Activated CD8-positive, alpha-beta memory T cell treated with anti-CD3 and anti-CD28 coated beads for 24 hours (primary cell): ENCODE measurements at regions not wholly inside any gene's neighbourhood (a gene's known extent, or its start where the extent isn't known, plus 50 kb on each side); places are given as distances from the start of the nearest gene placed in this dataset.

Experiments used
- DNase-seq: peaks from one replicate; pipeline ENCODE4 v3.0.0-alpha.2; 2020

GRCh38 chr15:70547846-70548487 lies 215.4 kb downstream of the UACA start:
- DNase-seq = no peak

DNA sequence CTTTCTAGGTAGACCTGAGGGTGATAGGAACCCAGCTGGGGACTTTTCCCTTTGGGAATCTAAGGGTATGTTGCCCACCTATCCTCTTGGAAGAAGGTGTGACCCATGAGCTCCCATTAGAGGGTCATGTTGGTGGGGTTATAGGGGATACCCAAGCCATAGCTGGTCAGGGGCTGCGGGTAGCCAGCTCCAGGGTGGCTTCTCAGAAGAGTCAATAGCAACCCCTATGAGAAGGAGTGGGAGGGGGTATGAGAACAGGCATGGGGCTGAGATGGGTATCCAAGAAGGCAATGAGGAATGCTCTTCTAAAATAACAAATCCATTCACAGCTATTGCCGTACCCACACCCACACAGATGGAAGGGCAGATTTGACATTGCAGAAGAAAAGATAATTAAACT lies 217.8 kb downstream of the UACA start:
- peak; percentile 58 for DNase-seq

DNA sequence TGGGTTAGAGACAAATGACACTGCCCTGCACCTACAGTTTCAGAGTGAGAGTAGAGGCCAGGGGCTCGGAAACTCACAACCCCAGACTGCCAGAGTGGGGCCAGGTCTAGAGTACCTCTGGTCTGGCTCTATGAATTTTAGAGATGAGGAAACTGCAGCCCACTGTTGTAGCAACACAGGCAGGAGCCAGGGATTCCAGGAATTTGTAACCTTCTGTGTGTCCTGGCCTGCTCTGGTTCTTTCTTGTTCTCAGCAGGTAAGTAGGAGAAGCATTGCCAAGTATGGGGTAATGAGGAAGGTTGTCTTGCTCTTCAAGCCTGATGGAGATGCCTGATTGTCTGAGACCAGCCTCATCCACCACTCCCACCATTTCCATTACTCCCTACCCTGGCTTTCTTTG lies 221.8 kb downstream of the UACA start:
- DNase-seq = peak; percentile 32

GRCh38 chr15:70539912-70540530 lies 223.3 kb downstream of the UACA start:
- peak; percentile 50 for DNase-seq

DNA sequence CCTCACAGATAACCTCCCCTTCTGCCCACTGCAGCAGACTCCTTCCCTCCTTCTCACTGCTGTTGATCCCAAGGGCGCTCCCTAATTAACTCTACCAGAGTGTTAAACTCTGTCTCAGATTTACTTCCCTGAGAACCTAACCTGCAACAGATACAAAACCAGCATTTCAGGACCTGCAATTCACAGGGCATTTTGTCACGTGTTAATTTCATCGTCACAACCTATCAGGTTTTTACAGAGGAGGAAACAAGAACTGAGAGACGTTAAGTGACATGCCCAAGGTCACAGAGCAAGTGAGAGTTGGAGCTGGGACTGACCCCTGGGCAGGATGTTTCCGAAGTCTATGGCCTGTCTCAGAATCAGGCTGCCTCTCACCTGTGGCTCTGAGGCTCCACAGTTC lies 223.9 kb downstream of the UACA start:
- peak; percentile 30 for DNase-seq

DNA sequence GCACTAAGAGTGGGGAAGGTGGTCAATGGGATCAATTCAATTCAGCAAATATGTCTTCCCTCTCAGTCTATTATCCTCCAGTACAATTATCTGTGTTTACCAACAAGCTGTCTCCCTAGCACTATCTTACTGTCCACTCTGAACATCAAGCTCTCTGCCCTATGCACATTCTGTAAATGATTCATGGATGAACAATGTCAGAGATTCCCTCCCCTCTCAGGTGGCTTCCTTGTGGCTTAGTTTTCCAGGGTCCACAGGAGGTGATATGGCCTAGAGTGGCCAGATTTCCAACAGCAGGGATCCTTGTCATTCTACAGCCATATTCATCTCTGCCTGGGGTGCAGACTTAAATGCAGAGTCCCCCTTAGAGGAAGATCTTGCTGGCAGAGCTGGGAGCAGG lies 225.1 kb downstream of the UACA start:
- DNase-seq = no peak

DNA sequence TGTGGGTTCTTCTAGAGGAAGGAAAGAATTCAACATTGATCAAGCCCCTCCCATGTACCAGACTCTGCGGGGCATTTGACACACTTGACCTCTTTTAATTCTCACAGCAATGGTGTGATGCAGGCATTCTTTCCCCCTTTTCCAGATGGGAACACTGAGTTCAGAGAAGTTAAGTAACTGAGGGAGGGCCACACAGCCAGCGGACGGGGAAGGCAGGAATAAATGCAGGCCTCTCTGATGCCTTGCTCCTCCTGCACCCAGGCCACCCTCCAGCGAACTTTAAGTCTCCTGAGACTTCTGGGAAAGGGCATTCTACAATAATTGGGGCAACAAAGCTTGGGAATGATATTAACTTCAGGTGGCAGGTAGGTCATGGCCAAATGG lies 227.4 kb downstream of the UACA start:
- DNase-seq = no peak

GRCh38 chr15:70535071-70535954 lies 228.0 kb downstream of the UACA start:
- DNase-seq = peak; percentile 75

- peak; percentile 45 for DNase-seq
Observed at GRCh38 chr15:70533931-70534742, 229.2 kb downstream of the UACA start.

DNA sequence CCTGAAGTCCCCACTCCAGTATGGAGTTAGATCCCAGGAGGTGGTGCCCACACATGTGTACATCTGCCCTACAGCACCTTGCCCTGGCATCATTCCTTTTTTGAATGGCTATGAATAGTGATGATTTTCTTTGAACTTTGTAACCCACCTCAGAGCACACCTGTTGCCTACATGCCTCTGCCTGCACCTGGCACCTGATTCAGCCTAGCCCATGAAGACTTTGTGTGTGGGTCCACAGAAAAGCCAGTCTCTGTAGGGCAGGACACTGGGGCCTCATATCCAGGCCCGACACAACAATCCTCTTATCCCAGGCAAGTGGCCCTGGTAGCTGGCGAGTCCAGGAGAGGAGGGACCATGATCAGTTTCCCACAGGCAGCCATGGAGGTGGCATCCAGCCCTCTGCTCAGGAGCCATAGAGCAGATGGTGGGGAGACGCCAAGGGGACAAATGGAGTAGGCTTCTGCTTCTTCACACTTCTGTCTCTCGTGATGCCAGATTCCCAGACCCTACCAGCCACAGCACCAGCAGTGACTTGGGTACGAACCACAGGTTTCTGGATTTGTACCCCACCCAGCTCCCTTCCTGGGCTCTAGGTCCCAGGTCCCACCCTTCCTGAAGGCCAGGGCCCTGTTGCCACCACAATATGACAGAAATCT lies 230.7 kb downstream of the UACA start:
- peak; percentile 55 for DNase-seq

GRCh38 chr15:70531576-70531975 lies 231.8 kb downstream of the UACA start:
- peak; percentile 54 for DNase-seq

DNA sequence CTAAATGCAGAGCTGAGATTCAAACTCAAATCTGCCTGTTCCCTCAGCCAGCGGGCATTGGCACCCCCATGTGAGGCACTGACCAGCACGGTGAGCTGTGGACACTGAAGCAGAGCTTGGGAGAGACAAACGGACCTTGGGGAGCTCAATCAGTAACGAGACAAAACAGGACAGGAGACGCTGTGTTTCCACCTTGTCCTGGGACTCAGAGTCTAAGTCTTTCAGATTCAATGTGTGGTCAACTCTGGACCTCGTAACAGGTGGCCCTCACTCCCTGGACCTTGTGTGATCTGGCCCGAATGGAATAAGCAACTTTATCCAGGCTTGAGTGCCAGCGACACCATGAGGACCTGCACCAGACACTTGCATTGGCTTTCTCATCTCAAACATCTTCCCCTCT lies 232.5 kb downstream of the UACA start:
- DNase-seq = peak; percentile 54

GRCh38 chr15:70530503-70530902 lies 232.9 kb downstream of the UACA start:
- no peak for DNase-seq

DNA sequence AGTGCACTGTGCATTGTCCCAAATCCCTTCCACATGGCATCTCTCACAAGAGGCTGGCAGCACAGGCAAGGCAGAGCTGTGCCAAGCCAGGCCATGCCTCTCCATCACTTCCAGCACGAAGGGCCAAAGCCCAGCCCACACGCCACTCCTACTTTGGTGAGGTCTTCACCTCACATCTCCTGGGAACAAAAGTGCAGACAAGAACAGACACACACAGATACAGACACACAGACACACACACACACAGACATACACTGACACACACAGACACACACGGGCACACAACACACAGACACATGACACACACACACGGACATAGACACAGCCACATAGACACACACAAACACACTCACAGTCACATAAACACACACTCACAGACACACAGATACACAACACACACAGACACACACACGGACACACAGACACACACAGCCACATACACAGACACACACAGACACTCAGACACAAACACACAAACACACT lies 233.3 kb downstream of the UACA start:
- DNase-seq = no peak

DNA sequence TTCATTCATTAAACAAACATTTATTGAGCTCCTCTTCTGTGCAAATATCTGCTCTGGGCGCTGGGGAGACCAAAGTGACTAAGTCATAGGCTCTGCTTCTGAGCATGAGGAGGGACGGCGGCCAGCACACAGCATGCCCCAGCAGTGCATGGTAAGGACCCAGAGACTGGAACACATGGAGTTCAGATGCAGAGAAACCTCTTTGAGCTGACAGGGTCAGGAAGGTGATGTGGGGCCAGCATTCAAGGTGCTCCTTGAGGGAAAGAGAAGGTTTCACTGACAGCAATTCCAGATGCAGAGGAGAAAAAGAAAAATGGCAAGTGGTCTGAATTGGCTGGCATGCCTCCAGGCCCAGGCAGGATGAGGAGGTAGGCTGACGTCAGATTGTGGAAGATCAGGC lies 234.5 kb downstream of the UACA start:
- peak; percentile 58 for DNase-seq

GRCh38 chr15:70528270-70528706 lies 235.1 kb downstream of the UACA start:
- DNase-seq = peak; percentile 83

DNA sequence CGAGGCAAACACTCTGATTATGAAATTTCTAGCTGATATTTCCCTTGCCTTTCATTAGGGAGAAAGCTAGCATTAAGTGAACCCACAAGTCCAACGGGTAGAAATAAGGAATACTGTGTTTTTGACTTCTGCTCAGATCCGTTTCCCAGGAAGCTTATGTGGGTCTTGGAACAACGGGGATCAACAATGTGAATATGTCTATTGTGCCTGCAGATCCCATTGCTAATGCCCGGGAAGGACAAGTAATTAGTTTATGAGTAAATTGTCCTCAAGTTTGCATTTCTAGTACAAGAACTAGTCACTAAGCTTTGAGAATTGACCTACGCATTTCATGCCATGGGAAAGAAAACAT lies 236.4 kb downstream of the UACA start:
- no peak for DNase-seq

DNA sequence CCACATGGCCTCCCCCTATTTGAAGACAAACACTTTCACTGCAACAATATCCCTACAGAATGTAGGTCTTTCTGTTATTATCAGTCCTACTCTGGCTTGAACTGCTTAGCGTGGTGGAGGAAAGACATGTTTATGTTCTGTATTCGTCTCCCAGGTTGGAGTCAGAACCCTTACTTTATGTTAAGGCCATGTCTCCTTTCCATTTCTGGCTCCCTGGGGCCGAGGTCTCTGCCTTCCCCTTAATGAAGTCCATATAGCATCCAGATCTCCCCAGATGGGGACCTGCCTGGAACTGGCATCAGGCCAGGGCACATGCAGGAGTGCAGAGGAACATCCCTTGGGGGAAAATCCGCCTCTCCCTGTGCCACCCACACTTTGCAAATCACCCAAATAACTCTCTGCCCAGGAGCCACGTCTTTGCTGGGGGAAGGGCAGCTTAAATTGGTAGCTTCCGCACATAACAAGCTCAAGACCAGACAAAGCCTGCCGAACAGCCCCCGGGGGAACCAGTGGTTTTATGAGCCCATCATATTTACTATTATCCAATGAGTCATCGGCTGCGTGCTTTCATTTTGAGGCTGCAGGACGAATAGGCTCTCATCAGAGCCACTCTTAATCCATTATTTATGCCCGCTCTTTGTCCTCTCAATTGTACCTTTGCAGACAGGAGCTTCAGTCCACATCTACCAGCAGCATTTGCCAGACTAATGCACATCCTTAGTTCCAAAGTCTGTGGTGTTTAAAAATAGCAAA lies 237.0 kb downstream of the UACA start:
- peak; percentile 62 for DNase-seq

DNA sequence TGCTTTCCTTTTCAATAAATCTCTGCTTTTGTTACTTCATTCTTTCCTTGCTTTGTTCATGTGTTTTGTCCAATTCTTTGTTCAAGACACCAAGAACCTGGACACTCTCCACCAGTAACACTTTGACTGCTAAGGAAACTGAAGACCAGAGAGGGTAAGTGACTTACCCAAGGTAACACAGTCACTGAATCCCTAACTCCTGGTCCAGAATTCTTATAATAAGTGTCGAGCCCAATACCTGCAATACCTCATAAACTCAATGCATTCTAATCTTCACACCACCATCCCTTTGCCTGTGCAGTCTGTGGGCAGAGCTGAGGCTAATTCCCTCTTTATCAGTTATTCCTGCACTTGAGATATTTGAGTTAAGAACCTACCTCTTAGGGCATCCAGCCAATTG lies 237.8 kb downstream of the UACA start:
- no peak for DNase-seq

GRCh38 chr15:70524470-70524869 lies 238.9 kb downstream of the UACA start:
- no peak for DNase-seq

GRCh38 chr15:70523616-70524015 lies 239.7 kb downstream of the UACA start:
- DNase-seq = peak; percentile 50

GRCh38 chr15:70523192-70523591 lies 240.2 kb downstream of the UACA start:
- DNase-seq = no peak
